NCI-H524 (cell line): ENCODE measurements at regions not wholly inside any gene's neighbourhood (a gene's known extent, or its start where the extent isn't known, plus 50 kb on each side); places are given as distances from the start of the nearest gene placed in this dataset.
"Not testable (repeated sequence)": the region's sequence is repeated elsewhere in the genome, so short reads cannot be mapped to it uniquely, and the experiment has no call there.

Source experiments
- DNase-seq, 2 experiments: peaks; one replicate each; lab custom pipeline; 2025; lab: John Stamatoyannopoulos, UW

DNA sequence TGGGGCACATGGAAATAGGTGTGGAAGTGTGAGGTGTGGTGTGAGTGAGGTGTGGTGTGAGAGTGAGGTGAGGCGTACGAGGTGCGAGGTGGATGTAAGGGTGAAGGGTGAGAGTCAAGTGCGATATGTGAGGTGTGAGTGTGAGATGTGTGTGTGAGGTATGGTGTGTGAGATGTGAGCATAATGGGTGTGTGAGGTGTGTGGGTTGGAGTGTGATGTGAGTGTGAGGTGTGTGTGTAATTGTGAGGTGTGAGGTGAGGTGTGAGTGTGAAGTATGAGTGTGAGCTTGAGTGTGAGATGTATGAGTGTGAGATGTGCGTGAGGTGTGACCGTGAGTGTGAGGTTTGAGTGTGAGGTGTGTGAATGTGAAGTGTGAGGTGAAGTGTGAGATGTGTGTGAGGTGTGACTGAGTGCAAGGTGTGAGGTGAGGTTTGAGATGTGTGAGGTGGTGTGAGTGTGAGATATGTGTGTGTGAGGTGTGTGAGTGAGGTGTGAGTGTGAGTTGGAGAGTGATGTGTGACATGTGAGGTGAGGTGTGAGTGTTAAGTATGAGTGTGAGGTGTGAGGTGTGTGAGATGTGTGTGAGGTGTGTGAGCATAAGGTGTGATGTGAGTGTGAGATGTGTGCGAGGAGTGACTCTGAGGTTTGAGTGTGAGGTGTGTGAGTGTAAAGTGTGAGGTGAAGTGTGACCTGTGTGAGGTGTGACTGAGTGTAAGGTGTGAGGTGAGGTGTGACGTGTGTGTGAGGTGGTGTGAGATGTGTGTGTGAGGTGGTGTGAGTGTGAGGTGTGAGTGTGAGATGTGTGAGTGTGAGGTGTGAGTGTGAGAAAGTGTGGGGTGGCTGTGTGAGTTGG lies 354.0 kb downstream of the FOXL1 start:
- DNase-seq = no peak

DNA sequence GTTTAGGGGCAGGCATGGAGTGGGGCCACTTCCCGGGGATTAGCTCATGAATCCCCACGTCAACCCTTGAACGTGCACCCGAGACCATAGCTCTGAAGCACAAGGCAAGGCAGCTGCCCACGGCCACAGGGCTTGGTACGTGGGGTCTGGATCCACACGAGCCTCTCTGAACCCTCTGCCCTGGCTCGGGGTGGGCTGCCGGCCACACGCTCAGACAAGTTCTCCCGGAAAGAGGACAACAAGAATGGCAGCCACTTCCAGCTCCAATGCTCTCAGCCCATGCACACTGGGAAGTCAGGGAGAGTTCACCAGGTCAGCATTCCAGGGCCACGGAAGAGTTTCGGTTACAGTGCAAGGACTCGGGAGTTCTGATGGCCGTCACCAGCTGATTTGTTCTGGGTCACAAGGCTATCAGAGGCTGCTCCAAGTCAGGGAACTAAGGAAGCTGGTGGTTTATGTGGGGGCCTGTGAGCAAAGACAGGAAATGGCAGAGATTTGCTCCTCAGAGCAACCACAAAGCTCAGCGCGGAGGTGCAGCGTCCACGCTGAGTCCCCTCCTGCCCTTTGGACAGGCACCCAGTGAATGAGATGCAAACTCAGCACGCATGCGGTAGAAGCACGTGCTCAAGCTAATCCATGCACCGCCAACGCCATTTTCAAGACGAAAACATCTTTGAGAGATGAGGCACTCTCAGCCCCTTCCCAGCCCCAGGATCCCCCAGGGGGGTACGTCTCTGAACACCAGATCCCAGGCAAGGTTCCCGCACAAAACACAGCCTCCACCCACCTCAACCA lies 356.4 kb downstream of the FOXL1 start:
- DNase-seq = no peak

DNA sequence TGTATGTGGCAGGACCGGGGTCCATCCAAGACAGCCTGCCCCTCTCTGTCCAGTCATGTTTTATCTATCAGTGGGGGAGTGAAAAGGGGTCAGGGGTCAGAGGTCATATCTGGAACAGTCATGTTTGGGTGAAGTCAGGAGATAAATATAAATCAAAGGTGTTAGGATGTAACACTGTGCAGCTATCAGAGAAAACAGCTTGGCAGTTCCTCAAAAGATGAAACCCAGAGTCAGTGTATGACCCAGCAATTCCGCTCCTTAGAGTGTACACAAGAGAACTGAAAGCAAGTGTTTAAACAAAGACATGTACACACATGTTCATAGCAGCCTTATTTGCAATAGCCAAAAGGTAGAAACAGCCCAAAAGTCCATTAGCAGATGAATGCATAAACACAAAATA lies 361.3 kb downstream of the FOXL1 start:
- no peak for DNase-seq

DNA sequence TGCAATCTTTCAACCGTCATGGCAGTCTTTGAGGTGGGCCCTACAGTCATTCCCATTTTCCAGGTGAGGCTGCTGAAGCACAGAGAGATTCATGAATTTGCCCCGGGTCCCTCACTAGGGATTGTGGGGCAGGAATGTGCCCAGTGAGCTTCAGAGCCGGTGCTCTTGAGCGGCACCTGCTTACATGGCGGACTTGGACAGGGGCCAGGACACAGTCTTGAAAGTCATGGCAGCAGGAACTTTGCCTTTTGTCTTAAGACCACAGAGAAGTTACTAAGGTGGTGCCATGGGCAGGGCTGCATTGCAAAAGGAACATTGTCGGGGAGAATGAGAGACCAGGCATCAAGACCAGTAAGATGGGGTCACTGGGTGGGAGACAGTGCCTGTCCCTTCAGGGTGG lies 363.4 kb downstream of the FOXL1 start:
- no peak for DNase-seq

DNA sequence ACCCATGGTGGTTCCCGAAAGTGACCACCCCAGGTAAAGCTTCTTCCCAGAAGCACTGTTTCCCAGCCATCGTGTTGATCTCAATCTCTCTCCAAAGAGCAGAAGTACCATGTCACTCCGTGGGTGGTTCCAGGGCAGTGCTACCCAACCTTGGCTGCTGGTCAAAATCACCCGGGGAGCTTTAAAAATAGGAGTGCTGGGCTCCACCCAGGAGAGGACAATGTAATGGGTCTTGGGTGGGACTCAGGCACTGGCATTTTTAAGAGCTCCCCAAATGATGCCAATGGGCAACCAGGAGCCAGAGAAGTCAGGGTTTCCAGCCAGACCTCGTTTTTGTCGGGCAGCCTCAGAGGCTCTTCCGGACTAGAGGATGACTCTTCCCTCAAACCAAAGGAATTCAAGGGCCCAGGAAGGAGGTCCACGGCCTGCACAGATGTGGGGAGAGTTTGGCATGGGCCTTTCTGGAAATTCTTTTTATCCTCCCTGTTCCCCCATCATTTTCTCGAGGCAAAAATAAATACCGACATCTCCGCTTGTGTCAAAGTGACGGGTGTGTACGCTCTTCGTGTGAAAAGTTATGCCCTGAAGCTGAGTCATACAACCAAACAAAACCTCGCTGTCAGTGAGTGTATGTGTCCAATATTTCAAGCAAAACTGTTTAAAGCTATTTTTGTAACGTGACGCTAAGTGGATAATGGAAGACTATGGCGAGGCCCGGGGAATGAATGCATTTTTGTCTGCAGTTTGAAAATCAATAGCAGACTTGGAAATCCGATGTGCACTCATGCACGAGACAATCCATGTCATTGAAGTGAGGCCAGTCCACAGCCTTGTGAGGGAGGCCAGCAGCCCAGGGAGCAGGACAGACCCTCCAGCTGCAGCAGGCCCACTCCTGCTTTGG lies 364.1 kb downstream of the FOXL1 start:
- DNase-seq = no peak

DNA sequence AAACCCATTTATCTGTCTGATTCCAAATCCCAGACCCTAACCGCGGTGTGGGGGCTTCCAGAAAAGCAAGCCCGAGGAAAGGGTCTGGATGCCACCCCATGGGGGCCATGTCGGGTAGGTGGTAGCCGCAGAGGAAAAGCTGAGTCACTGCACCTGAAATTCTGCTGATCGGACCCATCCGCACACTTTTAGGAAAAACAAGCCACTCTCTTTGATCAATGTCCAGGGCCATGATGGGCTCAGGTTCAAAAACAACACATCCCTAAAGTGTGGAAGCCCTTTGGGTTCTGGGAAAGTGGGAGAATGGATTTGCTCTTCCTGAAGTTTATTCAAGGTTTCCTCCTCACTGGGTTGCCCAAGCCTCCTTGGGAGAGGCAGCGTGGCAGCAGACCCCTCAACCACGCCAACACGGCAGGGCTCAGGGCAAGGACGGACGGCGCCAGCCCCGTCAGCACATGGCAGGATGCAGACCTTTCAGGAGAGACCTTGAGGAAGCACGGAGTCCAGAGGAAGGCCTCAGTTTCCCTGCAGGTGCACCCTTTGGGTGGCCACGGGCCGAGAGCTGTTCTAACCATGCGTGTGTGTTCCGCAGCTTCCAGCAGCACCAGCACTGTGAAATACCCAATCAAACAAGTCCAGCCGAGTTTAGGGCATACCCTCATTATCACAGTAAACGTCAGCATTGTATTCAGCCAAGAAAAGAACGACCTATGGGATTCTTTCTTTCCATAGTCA lies 367.0 kb downstream of the FOXL1 start:
- DNase-seq = no peak

DNA sequence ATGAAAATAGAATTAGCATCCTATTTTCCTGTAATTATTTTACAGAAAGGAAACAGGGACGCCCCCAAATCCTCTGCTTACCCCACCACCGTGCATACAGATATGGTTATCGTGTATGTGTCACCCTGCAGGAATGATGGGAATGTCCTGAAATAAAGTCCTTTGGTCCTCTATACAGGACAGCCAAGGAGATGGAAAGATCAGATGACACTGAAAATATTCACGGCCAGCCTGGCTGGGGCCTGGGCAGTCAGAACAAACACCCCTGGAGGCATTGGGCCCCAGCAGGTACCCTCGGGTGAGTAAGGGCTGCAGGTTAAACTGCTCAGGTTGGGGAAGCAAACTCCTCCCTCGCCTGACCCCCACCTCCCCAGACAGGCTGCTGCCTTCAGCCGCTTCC lies 368.0 kb downstream of the FOXL1 start:
- DNase-seq = no peak

DNA sequence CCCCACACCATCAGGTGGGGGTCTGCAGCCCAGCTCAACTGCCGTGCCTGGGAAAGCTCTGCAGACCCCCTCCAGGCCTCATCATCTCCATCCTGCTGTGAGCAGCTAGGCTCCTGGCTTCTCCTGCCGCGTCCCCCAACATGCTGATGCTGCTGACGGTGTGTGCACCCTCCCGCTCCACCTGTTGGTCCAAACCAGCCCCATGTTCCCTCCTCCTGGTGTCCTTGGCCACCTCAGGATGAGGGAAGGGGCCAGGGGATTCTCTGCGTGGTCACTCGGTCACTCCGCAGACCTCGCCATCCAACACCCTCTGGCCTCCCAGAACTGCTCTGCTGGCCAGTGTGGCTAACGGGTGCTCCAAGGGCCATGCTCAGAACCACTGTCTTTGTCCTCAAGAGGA lies 368.6 kb downstream of the FOXL1 start:
- DNase-seq = no peak

DNA sequence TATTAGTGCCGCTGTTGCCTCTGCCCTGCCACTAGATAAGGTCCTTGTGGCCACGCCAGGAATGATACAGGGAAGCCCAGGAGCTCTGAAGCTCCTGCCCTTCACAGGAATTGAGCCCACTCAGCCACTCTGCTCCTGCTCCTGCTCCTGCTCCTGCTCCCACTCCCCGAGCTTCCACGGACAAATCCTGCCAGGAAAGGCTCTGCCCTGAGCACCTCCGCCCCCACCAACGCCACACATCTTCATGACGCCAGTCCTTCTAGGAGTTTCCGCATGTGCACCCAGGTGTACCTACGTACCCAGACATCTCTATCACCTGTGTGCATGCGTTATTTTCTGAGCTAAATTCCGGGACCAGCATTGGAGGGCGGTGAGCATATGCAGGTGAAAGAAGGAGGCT lies 369.1 kb downstream of the C16orf95 start:
- DNase-seq = no peak

DNA sequence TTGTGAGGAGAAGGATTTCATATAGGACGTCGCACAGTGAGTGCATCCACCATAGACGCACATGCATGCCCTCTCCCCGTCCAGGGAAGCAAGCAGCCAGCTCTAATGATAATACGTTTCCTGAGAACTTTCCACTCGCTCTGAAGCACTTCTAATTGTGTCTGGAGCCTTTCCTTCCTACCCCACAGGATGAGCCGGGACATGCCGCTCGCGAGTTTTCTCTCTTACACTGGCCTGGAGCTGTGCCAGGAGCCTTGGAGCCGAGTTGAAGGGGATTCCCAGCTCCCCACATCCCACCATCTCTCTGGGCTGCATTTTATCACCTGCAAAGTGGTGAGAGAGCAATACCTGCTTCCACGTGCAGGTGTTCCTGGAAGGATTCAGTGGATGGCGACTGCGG lies 368.1 kb downstream of the C16orf95 start:
- DNase-seq = no peak

DNA sequence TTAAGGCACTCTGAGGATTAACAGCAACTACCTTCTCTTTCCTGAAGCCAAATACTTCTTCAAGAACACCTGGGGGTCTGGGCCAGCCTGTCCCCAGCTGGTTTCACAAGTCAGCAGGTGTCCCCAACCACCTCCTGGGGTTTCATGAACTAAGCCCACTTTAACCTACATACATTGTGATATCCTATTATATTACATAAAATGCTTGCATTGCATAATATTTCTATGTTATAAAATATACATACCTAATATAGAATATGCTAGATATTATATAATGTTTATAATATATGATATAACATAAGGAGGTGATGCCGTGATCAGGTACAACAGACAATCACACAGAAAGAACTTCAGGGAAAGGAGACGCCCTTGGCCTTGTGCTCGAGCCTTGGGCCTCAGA lies 367.6 kb downstream of the C16orf95 start:
- DNase-seq = no peak

DNA sequence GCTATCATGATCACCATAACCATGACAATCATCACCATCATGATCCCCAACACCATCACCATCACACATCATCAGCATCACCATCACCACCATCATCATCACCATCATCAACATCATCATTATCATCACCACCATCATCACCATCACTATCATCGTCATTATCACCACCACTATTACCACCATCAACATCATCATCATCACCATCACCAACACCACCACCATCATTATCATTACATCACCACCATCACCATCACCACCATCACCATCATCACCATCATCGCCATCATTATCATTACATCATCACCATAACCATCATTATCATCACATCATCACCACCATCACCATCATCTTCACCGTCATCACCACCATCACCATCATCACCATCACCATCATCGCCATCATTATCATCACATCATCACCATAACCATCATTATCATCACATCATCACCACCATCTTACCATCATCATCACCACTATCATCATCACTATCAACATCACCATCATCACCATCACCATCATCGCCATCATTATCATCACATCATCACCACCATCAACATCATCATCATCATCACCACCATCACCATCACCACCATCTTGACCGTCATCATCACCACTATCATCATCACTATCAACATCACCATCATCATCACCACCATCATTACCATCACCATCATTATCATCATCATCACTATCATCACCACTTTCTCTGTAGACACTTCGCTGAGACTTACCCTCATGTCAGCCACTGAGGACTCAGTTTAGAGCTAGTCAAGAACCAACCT lies 366.0 kb downstream of the C16orf95 start:
- DNase-seq = no peak

DNA sequence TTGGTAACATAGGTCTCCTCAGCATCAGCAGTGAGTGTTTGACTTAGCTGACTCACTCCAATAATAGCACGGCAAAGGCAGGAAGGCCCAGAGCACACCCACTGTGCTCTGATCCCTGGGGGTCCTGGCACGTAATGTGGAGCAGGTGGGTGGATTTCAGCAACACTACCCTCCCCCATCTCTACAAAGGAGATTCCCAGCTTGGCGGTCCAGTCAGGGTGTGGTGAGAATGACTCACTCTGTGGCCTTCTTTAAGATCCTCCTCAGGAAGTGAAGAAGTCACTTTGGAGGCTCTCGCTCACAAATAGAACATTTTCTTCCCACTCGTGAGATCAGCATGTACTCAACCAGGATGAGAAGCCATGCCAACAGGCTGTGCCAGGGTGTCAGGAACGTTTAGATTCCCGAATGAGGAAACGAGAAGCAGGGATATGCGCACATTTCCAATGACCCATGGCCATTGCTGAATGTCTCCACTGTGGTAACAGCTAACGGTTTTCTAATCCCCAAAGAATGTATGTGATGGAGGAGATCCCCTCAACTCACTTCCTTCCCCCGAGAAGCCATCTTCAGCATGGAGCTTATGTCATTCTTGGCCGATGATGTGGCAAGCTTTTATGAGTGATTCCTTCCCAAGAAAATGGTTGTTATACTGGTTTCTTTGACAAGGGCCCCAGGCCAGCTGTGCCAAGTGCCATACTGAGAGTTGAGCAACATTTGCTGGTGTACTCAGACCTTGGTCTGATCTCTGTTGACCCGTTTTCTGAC lies 365.2 kb downstream of the C16orf95 start:
- no peak for DNase-seq

DNA sequence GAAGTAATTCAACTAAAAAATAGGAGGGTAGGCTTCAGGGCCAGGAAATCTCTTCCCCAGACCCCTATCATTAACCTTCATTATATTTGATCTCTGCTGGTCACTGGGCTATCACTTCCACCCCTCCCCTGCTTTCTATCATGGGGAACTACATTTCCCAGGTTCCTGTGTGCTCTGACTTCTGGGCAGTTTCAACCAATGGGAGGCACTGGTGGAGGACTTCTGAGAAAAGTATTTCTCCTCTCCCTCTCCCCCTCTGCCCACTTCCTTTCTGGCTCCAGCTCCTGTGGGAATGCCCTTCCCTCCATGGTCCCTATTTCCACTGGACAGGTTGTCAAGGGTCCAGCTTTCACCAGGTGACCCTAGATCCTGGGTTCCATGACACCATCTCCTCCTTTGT lies 364.4 kb downstream of the C16orf95 start:
- no peak for DNase-seq

DNA sequence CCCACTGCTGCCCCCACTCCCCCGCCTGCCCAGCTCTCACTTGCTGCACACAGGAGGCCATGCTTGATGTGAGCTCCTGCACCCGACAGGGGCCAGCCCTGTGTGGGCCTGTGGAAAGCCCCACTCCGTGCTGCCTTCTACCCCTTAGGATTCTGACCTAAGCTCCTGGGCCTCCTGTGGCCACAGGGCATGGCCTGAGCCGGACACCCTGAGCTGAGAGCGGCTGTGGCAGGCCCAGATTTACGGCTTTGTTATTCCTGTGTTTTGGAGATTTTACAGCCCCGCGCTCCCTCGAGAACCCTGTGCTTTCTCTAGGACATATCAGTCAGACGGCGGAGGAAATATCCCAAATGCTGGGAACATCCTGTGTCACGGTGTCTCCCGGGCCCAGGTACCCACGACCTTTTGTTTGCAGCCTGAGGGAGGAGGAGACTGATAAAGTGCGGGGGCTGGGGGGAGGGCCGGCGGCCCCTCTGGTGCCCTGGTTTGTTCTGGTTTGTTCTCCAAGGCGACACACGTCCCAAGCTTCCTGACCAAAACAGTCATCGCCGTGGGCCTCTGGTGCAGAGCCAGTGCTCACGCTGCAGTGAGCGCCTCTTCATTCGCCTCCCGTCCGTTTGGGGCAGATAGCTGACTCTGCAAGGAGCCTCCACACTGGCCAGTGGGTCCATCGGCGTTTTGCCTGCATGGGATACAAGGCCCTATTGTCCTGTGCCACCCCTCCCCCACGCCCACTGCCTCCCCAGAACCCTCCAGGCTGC lies 363.4 kb downstream of the C16orf95 start:
- DNase-seq = no peak

DNA sequence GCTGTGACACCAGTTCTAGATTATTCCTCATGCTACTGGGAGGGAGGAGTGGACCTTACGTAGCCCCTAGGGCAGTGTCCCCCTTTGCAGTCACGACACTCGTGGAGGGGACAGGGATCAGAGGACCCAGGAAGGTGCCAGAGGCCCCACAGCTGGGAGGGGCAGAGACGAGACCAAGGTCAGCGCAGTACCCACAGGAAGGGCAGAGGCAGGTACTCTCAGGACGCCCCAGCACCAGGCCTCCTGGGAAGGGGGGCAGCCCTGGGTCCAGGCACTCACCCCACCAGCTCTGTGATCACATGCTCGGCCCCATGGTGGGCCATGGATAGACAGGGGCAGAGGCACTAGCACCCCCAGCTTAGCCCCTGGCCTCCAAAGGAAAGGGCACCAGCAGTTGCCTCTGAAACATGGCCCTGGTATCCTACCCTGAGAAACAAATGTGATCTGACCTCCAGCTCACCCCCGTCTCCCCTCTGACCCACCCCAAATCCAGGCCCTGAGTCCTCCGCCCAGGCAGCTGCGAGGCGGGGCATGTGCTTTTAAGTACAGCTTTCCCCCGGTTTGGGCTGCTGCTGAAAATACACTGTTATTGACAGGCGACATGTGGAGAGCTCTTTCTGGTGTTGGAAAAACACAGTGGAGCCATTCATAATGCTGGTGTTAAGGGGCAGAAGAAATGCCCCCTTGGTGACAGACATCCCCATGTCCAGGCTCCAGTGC lies 361.9 kb downstream of the C16orf95 start:
- DNase-seq = no peak

DNA sequence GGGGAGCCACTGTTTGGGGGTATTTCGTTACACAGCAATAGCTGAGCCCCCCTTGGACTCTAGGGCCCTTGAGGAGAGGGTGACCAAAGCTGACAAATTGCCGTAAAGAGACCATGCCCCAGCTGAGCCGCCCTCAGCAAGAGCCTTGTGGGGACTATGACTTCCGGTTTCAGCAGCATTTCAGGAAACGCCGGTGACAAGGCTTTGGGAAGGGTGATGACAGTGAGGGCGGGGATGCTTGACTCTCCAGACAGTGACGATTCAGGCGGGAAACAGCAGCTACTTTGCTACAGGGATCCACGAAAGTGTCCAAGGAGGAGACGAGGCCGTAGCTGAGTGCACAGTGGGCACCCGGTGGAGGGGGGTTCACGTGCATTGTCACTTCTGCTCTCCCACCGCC lies 360.8 kb downstream of the C16orf95 start:
- DNase-seq = no peak

DNA sequence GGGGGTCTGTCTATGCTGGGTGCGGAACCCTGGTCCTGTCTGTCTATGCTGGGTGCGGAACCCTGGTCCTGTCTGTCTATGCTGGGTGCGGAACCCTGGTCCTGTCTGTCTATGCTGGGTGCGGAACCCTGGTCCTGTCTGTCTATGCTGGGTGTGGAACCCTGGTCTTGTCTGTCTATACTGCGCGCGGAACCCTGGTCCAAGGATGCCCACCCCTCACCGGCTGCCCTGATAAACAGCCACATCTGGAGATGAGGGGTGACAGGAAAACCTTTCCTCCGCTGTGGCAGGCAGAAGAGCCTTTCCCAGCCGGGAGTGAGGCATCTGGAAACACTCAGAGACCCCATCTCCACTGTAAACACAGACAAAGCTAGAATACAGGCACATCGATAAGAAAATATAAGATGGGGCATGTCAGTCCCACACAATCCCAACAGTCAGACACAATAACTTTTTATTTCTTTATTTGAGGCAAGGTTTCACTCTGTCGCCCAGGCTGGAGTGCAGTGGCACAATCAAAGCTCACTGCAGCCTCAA lies 359.5 kb downstream of the C16orf95 start:
- not testable (repeated sequence) for DNase-seq
